Keratinocyte (primary cell): ENCODE measurements at regions not wholly inside any gene's neighbourhood (a gene's known extent, or its start where the extent isn't known, plus 50 kb on each side); places are given as distances from the start of the nearest gene placed in this dataset.

Experiments used
- DNase-seq: peaks from one replicate; pipeline ENCODE4 v3.0.0-alpha.2; 2011; ENCODE audit warnings: low read depth, missing footprints, low spot score
- FAIRE-seq: peaks from 2 replicates; lab custom pipeline; 2011; peaks lifted over from hg19 to GRCh38; lab: Jason Lieb, UNC
- H2AFZ ChIP-seq: 2 replicates; pipeline ENCODE4 v1.6.0; 2012; ENCODE audit warnings: low read length, control low read depth, inconsistent platforms; ENCODE audit not compliant: control insufficient read depth
- H3K27ac ChIP-seq: 2 replicates; pipeline ENCODE4 v1.5.1; 2011; ENCODE audit warnings: low read length; ENCODE audit not compliant: control insufficient read depth, insufficient read depth
- H3K27me3 ChIP-seq: 3 replicates; pipeline ENCODE4 v1.6.0; 2011; ENCODE audit warnings: low read length; ENCODE audit not compliant: control insufficient read depth, insufficient read depth; ENCODE audit errors: extremely low read depth
- H3K36me3 ChIP-seq, 2 experiments: 2 replicates in 1 of 2; 3 replicates in 1 of 2; pipeline ENCODE4 v1.5.1; 2011; ENCODE audit warnings: low read length in 2 of 2, mild to moderate bottlenecking in 1 of 2; ENCODE audit not compliant: control insufficient read depth in 2 of 2, insufficient read depth in 2 of 2; ENCODE audit errors: extremely low read depth in 1 of 2
- H3K4me1 ChIP-seq: 3 replicates; pipeline ENCODE4 v1.5.1; 2011; ENCODE audit warnings: low read length; ENCODE audit not compliant: control insufficient read depth, insufficient read depth; ENCODE audit errors: extremely low read depth
- H3K4me2 ChIP-seq: 3 replicates; pipeline ENCODE4 v1.6.0; 2011; ENCODE audit warnings: low read depth, low read length; ENCODE audit not compliant: control insufficient read depth, insufficient read depth; ENCODE audit errors: extremely low read depth
- H3K4me3 ChIP-seq, 3 experiments: fragments of 200-600 bp in 1 of 3; sonication (generic) in 1 of 3; 2 replicates in 2 of 3; 3 replicates in 1 of 3; pipeline ENCODE4 v1.5.1; 2011 to 2016; ENCODE audit warnings: low read length in 3 of 3, mild to moderate bottlenecking in 3 of 3, control low read depth in 2 of 3, inconsistent platforms in 1 of 3, low read depth in 1 of 3, mixed read lengths in 1 of 3, mixed run types in 1 of 3, moderate library complexity in 1 of 3; ENCODE audit not compliant: control insufficient read depth in 2 of 3, insufficient read depth in 2 of 3; ENCODE audit errors: extremely low read depth in 1 of 3
- H3K79me2 ChIP-seq: 2 replicates; pipeline ENCODE4 v1.6.0; 2012; ENCODE audit warnings: low read length; ENCODE audit not compliant: control insufficient read depth, insufficient read depth
- H3K9ac ChIP-seq: 3 replicates; pipeline ENCODE4 v1.6.0; 2011; ENCODE audit warnings: low read length; ENCODE audit not compliant: control insufficient read depth, insufficient read depth; ENCODE audit errors: extremely low read depth
- H3K9me1 ChIP-seq: 3 replicates; pipeline ENCODE4 v1.6.0; 2011; ENCODE audit warnings: low read length; ENCODE audit not compliant: control insufficient read depth, insufficient read depth; ENCODE audit errors: extremely low read depth
- H3K9me3 ChIP-seq: 2 replicates; pipeline ENCODE4 v1.5.1; 2012; ENCODE audit warnings: low read depth, low read length; ENCODE audit not compliant: control insufficient read depth
- H4K20me1 ChIP-seq: 3 replicates; pipeline ENCODE4 v1.6.0; 2011; ENCODE audit warnings: low read length; ENCODE audit not compliant: control insufficient read depth, insufficient read depth; ENCODE audit errors: extremely low read depth
- EZH2 ChIP-seq: IDR thresholded peaks from one replicate; pipeline ENCODE4 v1.6.1; 2012; ENCODE audit warnings: inconsistent platforms, mild to moderate bottlenecking, low read length, moderate library complexity
- dilution Hi-C: fragments of 300-500 bp; cut with MboI; formaldehyde crosslinking; loops from one replicate; pipeline ENCODE4 v1.7.0; 2020; ENCODE audit warnings: low sequenced_read_pairs; ENCODE audit not compliant: extremely low pct_ligation_motif_present
- TF ChIP-seq, protein P1 (sequence below), 3 experiments: IDR thresholded peaks in 1 of 3; conservative IDR thresholded peaks in 1 of 3; optimal IDR thresholded peaks in 1 of 3; 2 replicates in 2 of 3; 3 replicates in 1 of 3; pipeline versions ENCODE3 to v1.5.1; 2011; ENCODE audit warnings: low read length in 3 of 3, mild to moderate bottlenecking in 3 of 3, moderate library complexity in 2 of 3, control low read depth in 1 of 3, inconsistent platforms in 1 of 3; ENCODE audit not compliant: insufficient read depth in 2 of 3; ENCODE audit errors: extremely low read depth in 1 of 3

DNA sequence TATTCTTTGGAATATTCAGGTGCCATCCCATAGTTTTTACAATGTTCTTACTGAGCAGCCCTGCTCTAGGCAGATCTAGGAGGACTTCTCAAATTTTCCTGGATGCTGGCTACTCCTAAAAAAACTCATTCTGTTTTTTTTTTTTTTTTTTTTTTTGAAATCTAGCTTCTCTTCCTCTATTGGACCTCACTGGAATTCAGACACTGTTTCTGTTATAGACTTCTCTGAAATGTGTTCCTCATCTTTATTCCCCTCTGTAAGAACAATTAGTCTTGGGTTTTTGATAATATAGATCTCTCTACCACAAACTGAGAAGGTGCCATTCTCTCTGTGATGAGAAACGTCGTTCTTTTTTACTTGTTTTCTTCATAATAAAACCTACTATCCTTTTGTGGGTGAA lies 115.3 kb upstream of the CCND2 start:
- Histone ChIP-seq H3K4me2 (no peak overlapping the region), H3K4me1 (peaks cover 20% of the 10 kb centered on the region), H3K4me3 (no peak overlapping the region), H2AFZ (no peak overlapping the region), H3K36me3 (no peaks in the 10 kb centered on the region), H3K9ac (no peak overlapping the region), H3K9me1 (no peaks in the 10 kb centered on the region), H3K27me3 (no peaks in the 10 kb centered on the region), H3K79me2 (no peaks in the 10 kb centered on the region), H3K9me3 (no peaks in the 10 kb centered on the region), H3K27ac (no peak overlapping the region), H4K20me1 (no peaks in the 10 kb centered on the region)
- no peak for DNase-seq
- dilution Hi-C loops, result no loop called here
- TF ChIP-seq EZH2, result no peak
- TF ChIP-seq, protein P1, sequence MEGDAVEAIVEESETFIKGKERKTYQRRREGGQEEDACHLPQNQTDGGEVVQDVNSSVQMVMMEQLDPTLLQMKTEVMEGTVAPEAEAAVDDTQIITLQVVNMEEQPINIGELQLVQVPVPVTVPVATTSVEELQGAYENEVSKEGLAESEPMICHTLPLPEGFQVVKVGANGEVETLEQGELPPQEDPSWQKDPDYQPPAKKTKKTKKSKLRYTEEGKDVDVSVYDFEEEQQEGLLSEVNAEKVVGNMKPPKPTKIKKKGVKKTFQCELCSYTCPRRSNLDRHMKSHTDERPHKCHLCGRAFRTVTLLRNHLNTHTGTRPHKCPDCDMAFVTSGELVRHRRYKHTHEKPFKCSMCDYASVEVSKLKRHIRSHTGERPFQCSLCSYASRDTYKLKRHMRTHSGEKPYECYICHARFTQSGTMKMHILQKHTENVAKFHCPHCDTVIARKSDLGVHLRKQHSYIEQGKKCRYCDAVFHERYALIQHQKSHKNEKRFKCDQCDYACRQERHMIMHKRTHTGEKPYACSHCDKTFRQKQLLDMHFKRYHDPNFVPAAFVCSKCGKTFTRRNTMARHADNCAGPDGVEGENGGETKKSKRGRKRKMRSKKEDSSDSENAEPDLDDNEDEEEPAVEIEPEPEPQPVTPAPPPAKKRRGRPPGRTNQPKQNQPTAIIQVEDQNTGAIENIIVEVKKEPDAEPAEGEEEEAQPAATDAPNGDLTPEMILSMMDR (optimal IDR thresholded peaks at IDR 0.05 in 1 of 3, IDR thresholded peaks at IDR 0.05 in 1 of 3, conservative IDR thresholded peaks at IDR 0.05 in 1 of 3; ENCODE audit: extremely low read depth in 1 of 3, insufficient read depth in 2 of 3, low read length in 3 of 3), result no peak
- no peak for FAIRE-seq

DNA sequence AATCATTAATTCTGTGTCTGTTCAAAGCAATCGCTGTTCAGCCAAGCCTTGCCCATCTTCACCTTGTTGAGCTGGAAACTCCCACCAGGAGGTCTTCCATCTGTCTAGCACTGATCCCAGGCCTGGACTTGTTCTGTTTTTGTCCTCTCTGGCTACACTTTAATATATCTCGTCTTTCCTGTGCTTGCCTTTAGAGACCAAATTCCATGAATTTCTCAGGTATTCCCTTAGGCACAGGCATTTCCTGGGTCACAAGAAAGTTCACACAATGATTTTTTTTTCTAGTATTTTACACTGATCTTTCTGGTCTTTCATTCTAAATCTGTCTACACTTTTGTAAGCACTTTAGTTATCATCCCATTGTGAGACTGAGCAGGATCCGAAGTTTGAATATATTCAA lies 116.4 kb upstream of the CCND2 start:
- FAIRE-seq (peak; percentile 78), DNase-seq (peak; percentile 50)
- peak overlapping the region; percentile 56 for H3K4me2 ChIP-seq
- H2AFZ ChIP-seq, result no peak overlapping the region
- TF ChIP-seq, protein P1 (optimal IDR thresholded peaks at IDR 0.05 in 1 of 3, IDR thresholded peaks at IDR 0.05 in 1 of 3, conservative IDR thresholded peaks at IDR 0.05 in 1 of 3; ENCODE audit: extremely low read depth in 1 of 3, insufficient read depth in 2 of 3, low read length in 3 of 3), result no peak
- H3K36me3 ChIP-seq, result no peaks in the 10 kb centered on the region
- peaks cover 20% of the 10 kb centered on the region for H3K4me1 ChIP-seq
- H4K20me1 ChIP-seq, result no peaks in the 10 kb centered on the region
- no peaks in the 10 kb centered on the region for H3K9me3 ChIP-seq
- dilution Hi-C loops, result no loop called here
- H3K4me3 ChIP-seq, result no peak overlapping the region
- no peaks in the 10 kb centered on the region for H3K79me2 ChIP-seq
- H3K27me3 ChIP-seq, result no peaks in the 10 kb centered on the region
- H3K27ac ChIP-seq, result peak overlapping the region; percentile 17
- no peaks in the 10 kb centered on the region for H3K9me1 ChIP-seq
- no peak overlapping the region for H3K9ac ChIP-seq
